Neuronal stem cell (in vitro differentiated cells): ENCODE measurements at regions not wholly inside any gene's neighbourhood (a gene's known extent, or its start where the extent isn't known, plus 50 kb on each side); places are given as distances from the start of the nearest gene placed in this dataset.

ENCODE experiments used
- DNase-seq: peaks from one replicate; pipeline ENCODE4 v3.0.0-alpha.2; 2013; ENCODE audit warnings: low spot score
- H2AFZ ChIP-seq: one replicate; pipeline ENCODE4 v1.6.1; 2013; ENCODE audit warnings: mild to moderate bottlenecking, low read length, inconsistent platforms
- H2AK5ac ChIP-seq: 2 replicates; pipeline ENCODE4 v1.6.1; 2013; ENCODE audit warnings: low read depth, mild to moderate bottlenecking, inconsistent platforms, low read length, moderate library complexity, mixed read lengths
- H2BK120ac ChIP-seq: 2 replicates; pipeline ENCODE4 v1.6.1; 2013; ENCODE audit warnings: low read depth, mild to moderate bottlenecking, inconsistent platforms, low read length, moderate library complexity, mixed read lengths
- H2BK12ac ChIP-seq: one replicate; pipeline ENCODE4 v1.6.1; 2013; ENCODE audit warnings: low read length, inconsistent platforms
- H2BK15ac ChIP-seq: 2 replicates; pipeline ENCODE4 v1.6.1; 2013; ENCODE audit warnings: mild to moderate bottlenecking, low read length, inconsistent platforms, mixed read lengths
- H2BK5ac ChIP-seq: one replicate; pipeline ENCODE4 v1.6.1; 2013; ENCODE audit warnings: inconsistent platforms, mild to moderate bottlenecking, low read length, moderate library complexity
- H3K14ac ChIP-seq: one replicate; pipeline ENCODE4 v1.6.1; 2013; ENCODE audit warnings: low read length, inconsistent platforms
- H3K18ac ChIP-seq: 2 replicates; pipeline ENCODE4 v1.6.1; 2013; ENCODE audit warnings: low read length, inconsistent platforms
- H3K23ac ChIP-seq: 2 replicates; pipeline ENCODE4 v1.6.1; 2013; ENCODE audit warnings: low read depth, mild to moderate bottlenecking, mixed read lengths, low read length, inconsistent platforms; ENCODE audit not compliant: poor library complexity
- H3K27ac ChIP-seq: replicated peaks from 3 replicates; pipeline ENCODE4 v1.5.1; 2013; ENCODE audit warnings: low read length, inconsistent platforms
- H3K27me3 ChIP-seq, 3 experiments: 2 replicates each; pipeline ENCODE4 v1.6.1; 2013; ENCODE audit warnings: low read length in 3 of 3, mild to moderate bottlenecking in 2 of 3, inconsistent platforms in 1 of 3, low read depth in 1 of 3, mixed read lengths in 1 of 3, moderate library complexity in 1 of 3; ENCODE audit not compliant: control insufficient read depth in 3 of 3, insufficient read depth in 3 of 3
- H3K36me3 ChIP-seq, 2 donors: replicated peaks in 1 of 2; 2 replicates each; pipeline ENCODE4 v1.6.1; 2013; ENCODE audit warnings: low read length in 2 of 2; ENCODE audit not compliant: control insufficient read depth in 2 of 2, insufficient read depth in 2 of 2
- H3K4ac ChIP-seq: 2 replicates; pipeline ENCODE4 v1.6.1; 2013; ENCODE audit warnings: inconsistent platforms, mild to moderate bottlenecking, low read length, moderate library complexity
- H3K4me1 ChIP-seq, 2 donors: 1 replicate in 1 of 2; 2 replicates in 1 of 2; pipeline ENCODE4 v1.6.1; 2013; ENCODE audit warnings: low read length in 2 of 2, low read depth in 1 of 2; ENCODE audit not compliant: control insufficient read depth in 2 of 2, insufficient read depth in 1 of 2
- H3K4me2 ChIP-seq: one replicate; pipeline ENCODE4 v1.6.1; 2013; ENCODE audit warnings: mild to moderate bottlenecking, low read length, inconsistent platforms; ENCODE audit not compliant: insufficient read depth, poor library complexity, severe bottlenecking
- H3K4me3 ChIP-seq, 2 donors: 2 replicates each; pipeline ENCODE4 v1.5.1; 2013; ENCODE audit warnings: low read length in 2 of 2, mild to moderate bottlenecking in 2 of 2, inconsistent platforms in 1 of 2, moderate library complexity in 1 of 2
- H3K79me1 ChIP-seq: one replicate; pipeline ENCODE4 v1.6.1; 2013; ENCODE audit warnings: low read depth, mild to moderate bottlenecking, inconsistent platforms, low read length, moderate library complexity
- H3K9ac ChIP-seq: one replicate; pipeline ENCODE4 v1.6.1; 2013; ENCODE audit warnings: mild to moderate bottlenecking, low read depth, low read length, inconsistent platforms; ENCODE audit not compliant: poor library complexity
- H3K9me3 ChIP-seq, 2 donors: replicated peaks in 1 of 2; 2 replicates each; pipeline versions ENCODE3 to v1.6.1; 2013; ENCODE audit warnings: low read length in 2 of 2, mild to moderate bottlenecking in 2 of 2, inconsistent platforms in 1 of 2, low read depth in 1 of 2, mixed read lengths in 1 of 2, moderate library complexity in 1 of 2; ENCODE audit not compliant: control insufficient read depth in 2 of 2, insufficient read depth in 1 of 2
- H4K8ac ChIP-seq: one replicate; pipeline ENCODE4 v1.6.1; 2013; ENCODE audit warnings: low read depth, mild to moderate bottlenecking, inconsistent platforms, low read length, moderate library complexity
- H4K91ac ChIP-seq: one replicate; pipeline ENCODE4 v1.6.1; 2013; ENCODE audit warnings: low read length, low read depth, mild to moderate bottlenecking, inconsistent platforms; ENCODE audit not compliant: poor library complexity
- WGBS, 2 donors: extraction: QIAGEN DNeasy Blood & Tissue Kit; methylation state at CpG; one replicate each; pipeline ENCODE4 v1.1.7; 2013; ENCODE audit warnings: missing lambda C conversion rate in 2 of 2, mixed read lengths in 1 of 2; ENCODE audit not compliant: insufficient read length in 2 of 2, insufficient replicate concordance in 1 of 2; ENCODE audit errors: extremely low coverage in 2 of 2; 5-methylcytosine and 5-hydroxymethylcytosine counted together

DNA sequence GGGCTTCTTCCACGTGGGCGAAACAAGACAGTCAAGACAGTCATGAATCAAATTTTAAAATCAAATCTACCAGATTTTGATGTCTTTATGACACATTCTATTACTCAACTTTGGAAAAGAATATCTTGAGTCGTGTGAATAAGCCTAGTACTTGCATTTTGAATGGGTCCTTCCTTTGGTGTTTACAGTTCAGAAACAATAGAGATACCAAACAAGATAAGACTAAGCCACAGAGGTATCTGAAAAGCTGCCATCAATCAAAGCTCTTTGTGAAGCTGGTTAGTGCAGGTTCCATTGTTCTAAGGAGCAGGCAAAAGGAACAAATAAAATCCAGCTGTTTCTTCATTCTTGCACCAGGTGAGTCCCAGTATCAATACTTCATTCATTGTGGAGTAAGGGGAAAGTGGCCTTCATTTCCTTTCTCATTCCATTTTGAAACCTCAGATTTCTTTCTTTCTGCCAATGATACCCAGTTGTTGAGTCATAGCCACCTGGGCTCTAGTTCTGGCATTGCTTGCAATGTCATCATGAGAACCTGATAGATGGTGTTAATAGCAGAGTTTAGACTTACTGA, 151.7 kb upstream of the L3MBTL4 start:
- H3K23ac ChIP-seq: no peak overlapping the region
- no peak overlapping the region for H2AFZ ChIP-seq
- H3K27me3 ChIP-seq: no peaks in the 10 kb centered on the region
- no peak overlapping the region for H2BK15ac ChIP-seq
- H3K4me1 ChIP-seq: peaks cover 0 to 4% of the 10 kb centered on the region in 2 donors
- H3K36me3 ChIP-seq: no peaks in the 10 kb centered on the region
- H3K4ac ChIP-seq: no peak overlapping the region
- H3K79me1 ChIP-seq: no peaks in the 10 kb centered on the region
- H3K14ac ChIP-seq: no peak overlapping the region
- no peak overlapping the region for H2BK120ac ChIP-seq
- WGBS, 2 donors: no CpG with 5 or more reads among the region's 3 CpGs
- H2BK5ac ChIP-seq: no peak overlapping the region
- H3K27ac ChIP-seq: no peak overlapping the region
- H3K18ac ChIP-seq: no peak overlapping the region
- H3K4me2 ChIP-seq: no peak overlapping the region
- DNase-seq: no peak
- no peak overlapping the region for H2BK12ac ChIP-seq
- H3K9ac ChIP-seq: no peak overlapping the region
- H3K9me3 ChIP-seq: peaks cover 0 to 1% of the 10 kb centered on the region in 2 donors
- H3K4me3 ChIP-seq: no peak overlapping the region
- H4K91ac ChIP-seq: no peak overlapping the region
- no peak overlapping the region for H2AK5ac ChIP-seq
- no peak overlapping the region for H4K8ac ChIP-seq

DNA sequence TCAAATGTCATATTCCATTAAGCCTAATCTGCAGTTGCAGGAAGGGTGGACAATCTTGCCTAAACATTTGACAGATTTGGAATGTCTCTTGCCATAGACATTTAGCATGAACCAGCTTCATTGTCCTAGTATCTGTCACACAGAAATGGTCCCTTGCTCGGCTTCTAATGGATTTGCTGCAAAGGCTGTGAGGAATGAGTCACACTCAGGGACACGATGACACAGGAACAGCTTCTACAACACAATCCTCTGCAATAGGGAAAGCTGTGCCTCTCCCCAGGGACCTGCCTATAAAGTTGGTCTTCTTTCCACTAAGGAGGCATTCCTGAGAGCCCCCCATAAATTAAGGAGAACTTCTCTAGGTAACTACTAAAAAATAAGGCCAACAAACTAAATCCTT, 155.1 kb upstream of the L3MBTL4 start:
- H3K27ac ChIP-seq: no peak overlapping the region
- no CpG with 5 or more reads among the region's 2 CpGs for WGBS, 2 donors

DNA sequence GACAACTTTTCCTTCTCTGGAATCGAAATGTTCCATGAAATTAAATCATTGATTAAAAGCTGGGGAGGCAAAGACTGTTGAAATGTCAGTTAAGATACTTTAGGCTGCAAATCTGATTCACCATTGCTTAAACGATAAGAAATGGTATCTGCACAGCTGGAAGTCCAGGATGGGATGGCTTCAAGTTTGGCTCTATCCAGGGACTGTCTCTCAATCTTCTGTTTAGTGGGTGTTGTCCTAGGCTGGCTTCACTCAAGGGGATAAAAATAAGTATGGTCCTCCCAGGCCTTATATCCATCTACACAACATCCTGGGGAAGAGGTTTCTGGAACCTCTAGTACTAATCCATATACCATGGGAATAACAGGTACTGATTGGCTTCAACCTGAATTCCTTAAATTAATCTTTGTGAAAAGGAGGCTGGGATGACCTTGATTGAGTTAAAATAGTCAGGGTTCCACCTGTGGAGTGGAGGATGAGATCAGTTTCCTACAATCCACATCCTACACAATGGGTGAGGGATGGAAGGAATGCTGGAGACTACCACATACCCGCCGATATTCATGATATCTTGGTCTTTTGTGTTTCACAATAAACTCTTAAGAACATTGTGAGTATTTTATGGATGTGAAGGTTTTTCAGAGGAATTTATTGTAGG, 156.0 kb upstream of the L3MBTL4 start:
- no peak overlapping the region for H3K18ac ChIP-seq
- no peak overlapping the region for H3K4me3 ChIP-seq
- H3K4me1 ChIP-seq: peaks cover 0 to 2% of the 10 kb centered on the region in 2 donors
- no peak overlapping the region for H2AK5ac ChIP-seq
- H4K8ac ChIP-seq: no peak overlapping the region
- H3K27ac ChIP-seq: no peak overlapping the region
- no peak overlapping the region for H3K23ac ChIP-seq
- H3K79me1 ChIP-seq: no peaks in the 10 kb centered on the region
- no peak overlapping the region for H2BK120ac ChIP-seq
- H3K36me3 ChIP-seq: no peaks in the 10 kb centered on the region
- WGBS, 2 donors: no CpG with 5 or more reads among the region's 4 CpGs
- H3K9ac ChIP-seq: no peak overlapping the region
- H2BK12ac ChIP-seq: no peak overlapping the region
- no peaks in the 10 kb centered on the region for H3K27me3 ChIP-seq
- no peak overlapping the region for H3K14ac ChIP-seq
- no peak overlapping the region for H2BK5ac ChIP-seq
- no peak overlapping the region for H4K91ac ChIP-seq
- no peak overlapping the region for H3K4ac ChIP-seq
- peaks cover 0 to 2% of the 10 kb centered on the region in 2 donors for H3K9me3 ChIP-seq
- H2AFZ ChIP-seq: no peak overlapping the region
- H2BK15ac ChIP-seq: no peak overlapping the region
- DNase-seq: no peak
- H3K4me2 ChIP-seq: no peak overlapping the region

More for the DNA sequence above, 155.1 kb upstream of the L3MBTL4 start:
- Histone ChIP-seq H2BK15ac (no peak overlapping the region), H3K14ac (no peak overlapping the region), H3K4me1 (peaks cover 0 to 3% of the 10 kb centered on the region in 2 donors), H3K4ac (no peak overlapping the region), H3K4me3 (no peak overlapping the region), H3K9ac (no peak overlapping the region), H3K79me1 (no peaks in the 10 kb centered on the region), H2BK120ac (no peak overlapping the region), H2BK12ac (no peak overlapping the region), H3K4me2 (no peak overlapping the region), H2BK5ac (no peak overlapping the region), H2AK5ac (no peak overlapping the region), H3K9me3 (peaks cover 0 to 2% of the 10 kb centered on the region in 2 donors), H3K18ac (no peak overlapping the region), H2AFZ (no peak overlapping the region), H4K91ac (no peak overlapping the region), H3K27me3 (no peaks in the 10 kb centered on the region), H3K23ac (no peak overlapping the region), H3K36me3 (no peaks in the 10 kb centered on the region), H4K8ac (no peak overlapping the region)
- DNase-seq: no peak

DNA sequence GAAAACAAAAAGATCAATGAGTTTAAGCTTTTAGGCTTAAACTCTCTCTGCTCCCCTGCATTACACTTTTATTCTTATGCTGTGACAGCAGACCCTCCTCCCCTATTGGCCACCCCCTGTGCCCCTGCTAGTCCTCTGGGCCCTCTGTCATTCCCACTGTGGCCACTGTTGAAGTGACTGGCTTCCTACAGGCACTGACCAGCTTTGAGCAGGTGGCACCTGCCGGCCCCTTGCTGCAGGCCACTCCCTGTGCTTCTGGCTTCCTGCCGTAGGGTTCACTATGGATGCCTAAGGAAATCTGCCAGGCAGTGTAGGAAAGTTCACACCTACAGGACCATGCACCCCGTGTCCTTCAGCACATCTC, 156.5 kb upstream of the L3MBTL4 start:
- Histone ChIP-seq H2BK12ac (no peak overlapping the region), H2AFZ (no peak overlapping the region), H2BK5ac (no peak overlapping the region), H4K91ac (no peak overlapping the region), H3K14ac (no peak overlapping the region), H3K18ac (peak overlapping the region; percentile 11), H3K27me3 (no peaks in the 10 kb centered on the region), H4K8ac (no peak overlapping the region), H3K4me3 (no peak overlapping the region), H3K23ac (peak overlapping the region; percentile 52), H2BK120ac (no peak overlapping the region), H3K79me1 (no peaks in the 10 kb centered on the region), H3K9me3 (peaks cover 0 to 2% of the 10 kb centered on the region in 2 donors), H3K9ac (no peak overlapping the region), H2BK15ac (no peak overlapping the region), H3K27ac (no peak overlapping the region), H2AK5ac (no peak overlapping the region), H3K36me3 (no peaks in the 10 kb centered on the region), H3K4ac (no peak overlapping the region), H3K4me2 (no peak overlapping the region), H3K4me1 (no peaks in the 10 kb centered on the region)
- no peak for DNase-seq
- no CpG with 5 or more reads among the region's 3 CpGs for WGBS, 2 donors
